Epidermal melanocyte (primary cell): ENCODE measurements at regions not wholly inside any gene's neighbourhood (a gene's known extent, or its start where the extent isn't known, plus 50 kb on each side); places are given as distances from the start of the nearest gene placed in this dataset.

Source experiments
- DNase-seq: peaks from one replicate; pipeline ENCODE4 v3.0.0; 2011; ENCODE audit warnings: low spot score; ENCODE audit not compliant: insufficient read length

DNA sequence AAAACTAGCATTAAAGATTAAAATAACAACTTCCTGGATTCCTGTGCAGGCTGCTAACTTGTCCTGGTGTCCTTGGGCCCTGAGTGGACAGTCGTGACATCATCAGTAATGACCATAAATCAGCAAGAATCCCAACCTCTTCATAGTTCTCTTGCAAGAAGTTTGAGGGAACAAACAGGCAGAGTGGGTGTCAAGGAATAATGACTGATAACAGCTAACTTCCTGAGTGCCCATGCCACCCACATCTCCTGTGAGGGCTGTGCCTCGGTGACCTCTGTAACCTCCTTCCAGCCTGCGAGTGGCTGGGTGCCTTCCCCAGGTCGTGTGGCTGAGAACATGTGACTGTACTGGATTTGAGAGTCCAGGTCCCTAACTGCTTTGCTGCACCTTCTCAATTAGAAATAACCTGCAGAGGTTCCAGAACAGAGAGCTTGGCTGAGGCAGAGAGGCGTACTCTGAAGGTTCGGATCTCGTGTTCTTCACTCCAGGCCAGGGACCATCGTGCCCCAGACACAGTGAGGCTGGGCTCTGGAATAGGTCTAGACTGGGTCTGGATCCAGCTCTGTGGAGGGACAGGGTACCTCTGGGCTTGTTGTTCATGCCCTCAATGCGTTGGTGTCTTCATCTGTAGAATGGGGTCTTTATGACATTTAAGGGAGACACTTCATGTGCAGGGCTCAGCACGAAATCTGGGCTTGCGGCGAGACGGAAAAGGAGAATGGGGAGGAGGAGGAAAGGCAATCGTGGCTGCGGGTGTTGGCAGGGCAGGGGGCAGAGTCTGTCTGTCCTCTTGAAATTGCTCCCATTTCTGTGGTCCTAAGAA lies 313.1 kb upstream of the ZNF32 start:
- DNase-seq: no peak

DNA sequence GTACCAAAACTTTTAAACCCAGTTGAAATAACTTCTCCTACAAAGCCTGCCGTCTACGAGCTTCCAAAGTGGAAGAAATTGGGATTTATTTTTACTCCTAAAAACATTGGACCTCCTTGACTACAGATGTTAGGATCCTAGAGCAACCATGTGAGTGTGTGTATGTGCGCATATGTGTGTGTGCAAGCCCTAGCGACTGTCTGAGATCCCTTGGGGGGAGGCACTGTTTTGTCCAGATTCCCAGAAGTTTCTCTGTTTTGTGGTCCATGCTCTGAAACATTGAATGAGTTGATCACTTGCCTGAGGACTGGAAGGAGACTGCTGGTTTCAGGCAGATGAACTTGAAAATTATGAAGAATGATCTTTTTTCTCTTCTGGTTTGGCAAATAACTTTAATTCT lies 312.3 kb upstream of the ZNF32 start:
- no peak for DNase-seq

DNA sequence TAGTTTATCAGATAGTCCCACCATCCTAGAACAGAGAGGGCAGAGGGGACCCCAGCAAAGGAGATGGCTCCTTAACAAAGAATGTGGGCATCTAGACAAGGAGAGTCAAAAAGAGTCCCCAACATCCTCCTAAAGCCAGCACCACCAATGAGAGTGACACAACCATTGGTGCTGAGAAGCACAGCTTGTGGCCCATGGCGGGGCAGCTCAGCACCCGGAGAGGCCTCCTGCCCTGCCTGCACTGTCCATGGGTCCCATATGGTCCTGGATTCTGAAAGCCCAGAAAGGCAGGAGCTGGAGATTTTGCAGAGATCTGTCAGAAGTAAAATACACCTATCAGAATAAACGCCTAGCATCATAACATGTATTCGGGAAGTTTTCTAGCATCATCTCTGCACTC lies 311.8 kb upstream of the ZNF32 start:
- no peak for DNase-seq

DNA sequence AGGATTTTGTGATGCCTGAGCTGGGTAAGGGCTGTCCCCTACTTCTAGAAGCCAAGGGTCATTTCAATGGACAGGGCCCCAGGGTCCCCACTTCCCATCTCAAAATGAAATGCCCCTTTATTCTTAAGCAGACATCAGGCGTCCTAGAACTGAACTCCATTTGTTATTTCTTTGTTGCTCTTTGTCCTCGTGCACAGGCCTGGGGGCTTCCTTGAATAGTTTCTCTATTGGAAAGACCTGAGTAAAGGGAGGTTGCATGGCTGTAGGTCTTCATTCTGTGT lies 311.4 kb upstream of the ZNF32 start:
- no peak for DNase-seq

DNA sequence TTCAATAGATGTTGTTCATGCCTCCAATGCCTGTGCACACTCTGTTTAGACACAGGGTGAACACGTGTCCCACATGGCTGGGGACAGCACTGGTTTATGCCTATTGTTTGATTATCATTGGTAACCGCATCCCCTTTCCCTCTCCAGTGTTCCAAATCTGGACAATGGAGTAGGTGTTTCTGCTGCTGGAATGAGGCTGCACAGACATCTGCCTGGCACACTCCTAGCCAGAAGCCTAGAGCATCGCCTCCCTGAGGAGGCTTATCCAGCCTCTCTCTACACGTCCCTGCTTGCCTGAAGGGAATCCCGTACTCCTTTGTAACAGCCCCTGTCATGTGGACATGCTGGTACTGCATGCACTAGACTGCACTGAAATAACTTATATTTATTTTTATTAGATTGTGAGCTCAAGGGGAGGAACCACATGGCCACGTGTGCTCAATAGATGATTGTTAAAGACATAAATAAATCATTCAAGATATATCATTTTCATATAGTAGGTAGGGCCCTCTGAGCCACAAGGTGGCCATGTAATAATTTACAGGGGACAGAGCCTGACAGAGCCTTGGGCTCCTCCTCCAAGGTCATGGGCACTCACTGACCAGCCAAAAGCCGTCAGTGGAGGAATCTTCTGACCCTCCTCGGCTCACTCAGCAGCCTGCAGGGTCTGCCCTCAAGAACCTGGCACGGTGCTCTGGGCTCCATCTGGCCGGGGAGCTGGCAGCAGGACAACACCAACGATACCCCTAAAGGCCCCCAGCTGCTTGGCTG lies 310.9 kb upstream of the ZNF32 start:
- DNase-seq: no peak

DNA sequence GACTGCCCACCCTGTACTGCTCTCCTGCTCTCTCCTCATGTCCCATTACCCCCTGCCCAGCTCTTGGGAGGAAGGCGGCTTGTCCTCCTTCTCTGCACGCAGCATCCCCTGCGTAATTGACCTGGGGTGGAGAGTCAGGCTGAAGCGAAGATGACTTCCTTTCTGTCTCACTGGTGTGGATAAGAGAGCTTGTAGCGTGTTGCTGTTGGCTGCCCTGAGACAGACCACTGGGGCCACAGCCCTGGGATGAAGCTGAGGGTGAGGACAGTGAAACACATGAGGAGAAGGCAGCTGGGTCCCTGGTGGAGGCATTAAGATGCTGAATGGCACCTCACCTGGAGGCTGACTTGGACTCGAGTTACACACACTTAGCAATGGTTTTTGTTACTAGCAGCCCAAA lies 310.3 kb upstream of the ZNF32 start:
- DNase-seq: no peak

DNA sequence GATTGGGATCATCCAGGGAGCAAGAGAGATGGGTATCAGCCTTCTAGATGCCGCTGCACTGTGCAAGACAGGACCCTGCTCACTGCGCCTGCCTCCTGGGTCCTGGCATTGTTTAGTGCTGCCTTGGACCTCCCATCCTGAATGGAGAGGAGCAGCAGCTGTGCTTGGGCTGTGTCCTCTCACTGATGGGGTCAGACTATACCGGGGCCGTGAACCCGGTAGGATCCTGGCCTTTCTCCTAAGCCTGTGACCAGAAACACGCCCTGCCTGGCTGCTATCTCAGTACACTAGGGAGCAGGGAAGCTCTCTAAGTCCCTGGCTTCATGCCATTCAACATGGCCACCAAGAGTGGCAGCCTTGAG lies 309.4 kb upstream of the ZNF32 start:
- DNase-seq: no peak

DNA sequence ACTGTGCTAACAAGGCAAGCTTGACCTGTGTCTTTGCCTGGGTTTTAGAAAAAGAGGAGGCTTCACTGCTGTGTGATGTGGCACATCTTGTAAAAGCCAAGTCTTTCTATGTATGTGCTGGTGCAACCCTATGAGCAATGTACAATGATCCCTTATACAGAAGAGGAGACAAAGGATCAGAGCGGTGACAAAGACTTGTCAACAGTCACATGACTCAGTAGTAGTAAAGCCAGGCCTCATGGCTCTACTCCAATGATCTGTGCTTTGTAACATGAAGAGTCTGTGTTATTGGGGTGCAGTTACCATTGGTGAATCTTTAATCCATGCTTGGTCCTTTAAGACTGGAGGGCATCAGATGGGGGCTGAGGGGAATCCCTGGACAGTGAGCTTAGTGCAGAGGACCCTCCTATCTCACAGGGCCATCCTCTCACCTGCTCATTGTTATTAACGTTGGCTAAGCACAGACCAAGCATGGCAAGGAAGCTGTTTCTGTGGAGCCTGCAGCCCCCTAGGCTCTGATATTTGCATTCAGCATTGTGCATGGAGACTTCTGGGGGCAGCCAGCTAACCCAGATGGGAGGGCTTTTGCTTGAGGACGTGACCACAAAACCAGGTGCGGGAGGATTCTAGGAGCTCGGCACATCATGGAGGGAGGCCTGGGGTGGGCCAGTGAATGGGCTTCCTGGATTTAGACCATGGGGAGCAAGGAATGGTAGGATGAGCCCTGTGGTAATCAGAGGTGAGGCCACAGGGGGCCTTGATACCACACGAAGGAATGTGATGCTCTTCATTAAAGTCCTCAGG lies 308.8 kb upstream of the ZNF32 start:
- DNase-seq: no peak

DNA sequence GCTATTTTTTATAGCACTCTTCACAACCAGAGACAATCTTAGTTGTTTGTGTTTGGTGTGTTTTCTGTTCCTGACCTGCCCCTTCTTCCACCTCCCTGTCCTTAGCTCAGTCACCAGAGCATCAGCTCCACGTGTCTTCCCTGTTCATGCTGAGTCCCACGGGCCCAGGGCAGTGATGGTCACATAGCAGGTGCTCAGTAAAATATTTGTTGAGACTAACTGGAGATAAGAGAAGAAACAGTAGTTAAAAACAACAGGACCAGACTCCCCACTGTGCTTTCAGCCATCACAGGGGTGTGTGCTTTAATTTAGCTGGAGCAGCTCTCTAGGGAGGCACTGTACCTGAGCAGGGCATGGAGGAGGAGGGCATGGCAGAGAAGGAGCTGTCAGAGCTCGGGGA lies 307.3 kb upstream of the ZNF32 start:
- DNase-seq: no peak

DNA sequence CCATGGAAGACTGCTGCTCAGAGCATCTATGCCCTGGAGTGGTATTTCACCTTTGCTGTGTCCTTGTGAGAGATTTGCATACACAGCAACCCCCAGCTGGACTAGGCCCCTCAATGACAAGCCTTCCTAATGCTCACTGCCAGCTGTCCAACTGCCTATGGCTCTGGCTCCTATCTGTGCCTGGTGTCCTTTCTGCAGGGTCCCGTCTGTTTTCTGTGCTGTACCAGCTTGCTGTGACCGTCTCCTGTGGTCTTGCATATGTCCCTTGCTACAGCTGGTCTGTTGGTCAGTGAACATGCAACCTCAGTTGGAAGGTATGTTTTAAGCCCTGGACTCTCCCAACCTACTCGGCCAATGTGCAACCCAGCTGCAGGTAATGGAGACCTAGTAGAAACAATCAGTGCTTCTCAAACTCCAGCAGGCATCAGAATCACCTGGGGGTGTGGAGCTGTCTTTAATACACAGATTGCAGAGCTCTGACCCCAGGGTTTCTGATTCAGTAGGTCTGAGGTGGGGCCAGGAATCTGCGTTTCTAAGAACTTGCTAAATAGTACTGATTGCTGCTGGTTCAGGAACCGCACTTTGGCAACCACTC lies 306.4 kb upstream of the ZNF32 start:
- no peak for DNase-seq

DNA sequence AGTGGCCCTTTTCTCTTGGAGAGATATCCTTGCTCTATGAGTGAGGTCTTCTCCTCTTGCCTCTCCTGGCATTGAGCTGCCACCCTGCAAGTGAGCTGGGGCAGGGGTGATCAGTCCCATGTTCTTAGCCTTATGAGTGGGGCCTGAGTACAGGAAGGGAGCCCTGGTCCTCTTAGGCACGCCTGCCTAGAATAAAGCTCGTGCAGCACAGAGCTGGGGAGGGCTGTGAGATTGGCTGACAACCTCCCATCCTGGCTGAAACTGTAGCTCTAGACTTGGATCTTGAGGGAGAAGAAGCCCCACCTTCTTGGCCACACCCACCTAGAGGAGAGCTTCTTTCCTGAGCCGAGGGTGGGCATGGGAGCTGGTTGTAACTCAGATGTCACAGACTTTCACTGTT lies 305.0 kb upstream of the ZNF32 start:
- no peak for DNase-seq

DNA sequence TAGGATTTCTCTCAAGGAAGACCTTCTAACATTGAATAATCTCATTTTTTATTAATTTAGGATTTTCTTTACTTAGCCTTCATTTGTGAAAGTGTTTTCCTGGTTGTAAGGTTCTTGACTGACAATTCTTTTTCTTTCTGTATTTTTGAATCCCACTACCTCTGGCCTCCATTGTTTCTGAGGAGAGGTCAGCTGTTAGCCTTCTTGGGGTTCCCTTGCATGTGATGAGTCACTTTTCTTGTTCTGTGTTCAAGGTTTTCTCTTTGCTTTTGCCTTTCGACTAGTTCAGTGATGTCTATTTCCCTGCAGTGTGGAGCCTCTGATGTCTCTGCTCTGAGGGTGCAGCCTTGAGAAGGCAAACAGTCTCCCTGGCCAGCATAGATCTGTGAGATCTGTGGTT lies 304.1 kb upstream of the ZNF32 start:
- DNase-seq: no peak

DNA sequence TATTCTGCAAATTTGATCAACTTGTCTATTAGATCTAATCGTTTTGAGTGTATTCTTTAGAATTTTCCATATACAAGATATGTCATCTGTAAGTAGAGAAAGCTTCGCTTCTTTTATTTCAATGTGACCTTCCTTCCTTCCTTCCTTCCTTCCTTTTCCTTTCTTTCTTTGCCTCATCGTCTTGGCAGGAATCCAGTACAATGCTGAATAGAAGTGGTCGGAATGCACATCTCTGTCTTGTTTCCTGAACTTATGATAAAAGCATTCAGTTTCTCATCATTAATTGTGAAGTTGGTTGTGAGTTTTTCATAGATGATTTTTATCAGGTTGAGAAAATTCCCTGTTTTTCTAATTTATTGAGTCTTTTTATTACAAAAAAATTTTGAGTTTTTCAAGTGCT lies 300.7 kb upstream of the ZNF32 start:
- no peak for DNase-seq

DNA sequence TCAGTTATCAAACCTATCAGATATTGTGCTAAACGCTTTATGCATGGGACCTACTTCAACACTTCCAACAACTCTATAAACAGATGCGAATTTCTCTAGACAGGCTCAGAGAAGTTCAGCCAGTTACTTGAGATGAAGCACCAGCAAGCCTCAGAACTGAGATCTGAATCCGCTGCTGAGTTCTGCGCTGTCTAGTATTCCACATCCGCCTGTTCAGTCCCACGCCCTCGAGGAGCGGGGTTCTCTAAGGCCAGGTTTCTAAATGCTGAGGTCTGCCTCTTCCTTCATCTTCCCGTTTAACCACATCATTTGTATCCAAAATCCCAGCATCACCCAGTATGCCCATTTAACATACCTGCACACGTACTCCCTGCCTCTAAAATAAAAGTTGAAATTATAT lies 297.8 kb upstream of the ZNF32 start:
- DNase-seq: no peak

DNA sequence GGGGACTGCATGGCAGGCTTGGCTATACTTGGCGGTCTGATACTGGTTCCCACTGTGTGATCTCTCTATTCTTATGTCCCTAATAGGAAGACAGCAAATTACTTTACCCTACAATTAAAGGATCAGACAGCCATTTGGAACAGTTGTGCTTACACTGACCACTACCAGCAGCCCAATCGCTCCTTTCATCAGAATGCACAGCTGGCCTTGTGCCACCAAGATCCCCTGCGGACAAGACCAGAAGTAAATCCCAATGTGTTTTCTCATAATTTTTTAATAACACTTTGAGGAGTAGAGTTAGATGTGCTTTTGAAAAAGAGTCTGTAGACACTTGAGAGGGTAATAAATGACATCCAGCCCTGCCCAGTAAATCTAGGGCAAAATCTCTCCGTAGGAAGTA lies 297.2 kb upstream of the ZNF32 start:
- no peak for DNase-seq

DNA sequence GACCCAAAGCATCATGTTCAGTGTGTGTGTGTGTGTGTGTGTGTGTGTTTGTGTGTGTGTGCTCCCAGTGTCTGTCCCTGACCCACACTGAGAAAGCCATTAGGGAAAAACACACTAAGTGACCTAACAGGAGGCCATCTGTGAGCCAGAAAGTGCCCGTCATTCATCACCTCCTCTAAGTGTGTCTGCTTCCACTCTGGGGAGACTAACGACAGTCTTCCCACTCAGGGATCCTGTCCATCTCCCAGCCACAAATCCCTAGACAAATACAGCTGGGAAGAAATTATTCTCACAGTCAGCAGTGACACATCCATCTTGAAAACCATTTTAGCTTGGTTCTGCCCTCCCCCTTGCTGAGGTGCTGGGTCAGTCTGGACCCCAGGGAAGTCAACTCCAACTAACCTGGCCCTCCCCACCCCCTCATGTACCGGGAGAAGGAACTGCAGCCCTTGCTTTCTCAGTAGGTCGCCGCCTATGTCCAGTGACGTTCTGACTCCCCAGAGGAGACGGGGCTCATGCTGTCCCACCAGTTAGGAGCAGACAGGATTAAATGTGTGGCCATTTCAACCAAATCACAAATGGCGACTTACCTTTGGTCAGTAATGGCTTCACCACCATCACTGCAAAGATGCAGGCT lies 296.5 kb upstream of the ZNF32 start:
- no peak for DNase-seq

DNA sequence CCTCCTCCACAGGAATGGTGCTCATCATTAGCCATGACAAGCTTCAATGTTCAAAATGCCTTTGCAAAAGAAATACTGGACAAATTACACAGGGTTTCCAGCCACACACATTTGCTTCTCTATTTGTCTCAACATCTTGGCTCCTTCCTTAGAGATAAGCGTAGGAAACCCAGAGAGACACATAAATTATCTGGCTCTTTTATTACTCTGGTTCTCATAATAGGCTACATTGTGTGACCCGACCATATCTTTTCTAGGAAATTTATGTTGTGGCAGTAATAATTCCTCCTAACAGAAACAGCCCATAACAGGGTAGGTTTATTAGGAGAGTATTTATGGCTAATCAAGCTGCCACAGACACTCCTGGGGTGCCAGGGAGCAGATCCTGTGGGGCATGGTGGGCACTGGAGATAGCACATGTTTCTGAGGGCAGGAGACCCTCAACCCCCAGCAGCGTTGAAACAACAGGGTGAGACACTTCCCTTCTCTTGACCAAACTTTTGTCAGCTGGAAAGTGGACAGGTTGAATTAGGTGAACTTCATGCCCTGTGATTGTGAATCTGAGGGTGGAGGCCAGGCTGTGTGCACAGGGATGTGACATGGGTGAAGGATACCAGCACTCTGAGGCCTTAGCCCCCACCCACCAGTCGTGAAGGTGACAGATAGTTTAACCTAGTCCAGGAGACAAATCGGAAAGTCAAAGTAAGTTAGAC lies 295.9 kb upstream of the ZNF32 start:
- no peak for DNase-seq

DNA sequence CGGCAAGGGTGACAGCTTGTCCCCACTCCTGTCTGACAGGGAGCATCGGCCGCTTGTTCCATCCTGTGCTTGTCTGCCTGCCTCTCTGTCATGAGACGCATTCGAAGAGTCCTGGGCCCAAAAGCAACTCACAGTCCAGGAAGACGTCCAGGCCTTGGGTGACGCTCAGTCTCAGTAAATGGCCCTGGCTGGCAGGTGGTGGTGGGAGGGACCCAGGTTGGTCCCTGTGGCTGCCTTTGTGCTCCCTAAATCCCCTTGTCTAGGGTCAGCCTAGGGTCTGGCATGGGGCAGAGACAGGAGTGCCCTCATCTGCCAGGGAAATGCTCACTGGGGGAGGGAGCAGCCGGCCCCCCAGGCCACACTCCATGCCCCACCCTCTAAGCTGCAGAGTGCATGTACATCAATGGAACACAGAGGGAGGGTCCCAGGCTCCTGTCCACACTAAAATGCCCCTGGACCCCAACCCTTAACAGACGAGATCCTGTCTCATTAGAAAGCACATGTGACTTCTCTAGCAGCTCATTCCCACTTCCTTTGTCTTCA lies 295.2 kb upstream of the ZNF32 start:
- no peak for DNase-seq

DNA sequence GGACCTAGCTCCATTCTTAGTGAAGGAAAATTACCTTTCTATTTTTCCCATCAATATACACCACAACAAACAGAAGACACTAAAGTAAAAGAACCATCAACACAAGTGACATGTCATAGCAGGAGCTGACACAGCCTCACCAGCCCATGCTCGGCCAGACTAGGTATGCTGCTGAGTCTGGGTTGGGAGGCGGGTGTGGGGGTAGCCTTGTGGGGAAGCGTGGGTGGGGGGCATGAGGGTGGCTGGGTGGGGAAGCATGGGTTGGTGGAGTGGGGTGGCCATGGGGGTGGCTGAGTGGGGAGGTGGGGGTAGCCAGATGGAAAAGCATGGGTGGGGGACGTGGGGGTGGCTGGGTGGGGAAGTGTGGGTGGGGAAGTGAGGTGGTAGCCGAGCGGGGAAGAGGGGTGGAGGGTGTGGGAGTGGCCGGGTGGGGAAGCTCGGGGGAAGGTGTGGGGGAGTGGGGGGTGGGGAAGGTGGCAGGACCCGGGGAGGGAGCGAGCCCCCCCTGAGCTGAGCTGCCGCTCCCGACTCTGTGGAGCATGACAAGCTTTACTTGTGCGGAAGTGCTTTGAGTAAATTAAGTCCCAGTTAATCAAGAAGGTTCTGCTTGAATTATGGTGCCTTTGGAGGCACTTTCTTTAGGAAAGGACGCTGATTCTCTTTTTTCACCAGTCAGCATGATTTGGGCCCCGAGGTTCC lies 294.6 kb upstream of the ZNF32 start:
- no peak for DNase-seq
